Spleen (tissue), 7 donors: ENCODE measurements at regions not wholly inside any gene's neighbourhood (a gene's known extent, or its start where the extent isn't known, plus 50 kb on each side); places are given as distances from the start of the nearest gene placed in this dataset.

ENCODE experiments used
- CTCF ChIP-seq, 11 experiments: fragments of 200-600 bp in 7 of 11; fragments of 450-650 bp in 4 of 11; sonication (generic) in 4 of 11; IDR thresholded peaks in 8 of 11; conservative IDR thresholded peaks in 3 of 11; 1 replicate in 7 of 11; 2 replicates in 4 of 11; pipeline versions ENCODE4 v1.4.0 to v1.8.0; 2016 to 2021; ENCODE audit warnings: antibody characterized with exemption in 11 of 11, inconsistent platforms in 4 of 11, mild to moderate bottlenecking in 1 of 11
- POLR2AphosphoS5 ChIP-seq, 3 donors: sonication (generic); formaldehyde crosslinking; IDR thresholded peaks; one replicate each; pipeline ENCODE4 v1.5.1; 2017; ENCODE audit warnings: antibody characterized with exemption in 3 of 3
- donor health status: DM: no; HTN: no; CAD: no; lungs with moderate emphysema.
- donor health status: DM: no; HTN: no; CAD: no.
- donor health status: DM: no; HTN: no; CAD: no.

- no peak for TF ChIP-seq CTCF (IDR thresholded peaks at IDR 0.05 in 8 of 11, conservative IDR thresholded peaks at IDR 0.05 in 3 of 11)
- TF ChIP-seq POLR2AphosphoS5 (IDR thresholded peaks at IDR 0.05): peak; percentile 56 to 79 (median 74)
Observed at GRCh38 chrX:40172401-40173142, 74.8 kb upstream of the BCOR start.
